LNCAP (cell line): ENCODE measurements at regions not wholly inside any gene's neighbourhood (a gene's known extent, or its start where the extent isn't known, plus 50 kb on each side); places are given as distances from the start of the nearest gene placed in this dataset.

ENCODE experiments used
- CTCF ChIP-seq: fragments of 450-650 bp; IDR thresholded peaks from 2 replicates; pipeline ENCODE4 v1.5.1; 2017; ENCODE audit warnings: mild to moderate bottlenecking

- TF ChIP-seq CTCF: no peak
These were observed 851.4 kb upstream of the SOX11 start for GRCh38 chr2:4840791-4841190.

- no peak for TF ChIP-seq CTCF
These were observed 847.3 kb upstream of the SOX11 start for GRCh38 chr2:4844881-4845280.

- TF ChIP-seq CTCF: no peak
These were observed 830.2 kb upstream of the SOX11 start for GRCh38 chr2:4862031-4862430.

GRCh38 chr2:4866198-4866597 is 826.0 kb upstream of the SOX11 start:
- no peak for TF ChIP-seq CTCF

GRCh38 chr2:4868466-4868865 is 823.7 kb upstream of the SOX11 start:
- no peak for TF ChIP-seq CTCF

- TF ChIP-seq CTCF: no peak
These were observed 823.0 kb upstream of the SOX11 start for GRCh38 chr2:4869154-4869553.

GRCh38 chr2:4873364-4873763 is 818.8 kb upstream of the SOX11 start:
- TF ChIP-seq CTCF: no peak

- TF ChIP-seq CTCF: no peak
These were observed 818.1 kb upstream of the SOX11 start for GRCh38 chr2:4873876-4874593.
